Erythroblast (primary cell): ENCODE measurements at regions not wholly inside any gene's neighbourhood (a gene's known extent, or its start where the extent isn't known, plus 50 kb on each side); places are given as distances from the start of the nearest gene placed in this dataset.

Experiments
- GATA1 ChIP-seq: IDR thresholded peaks from 2 replicates; pipeline ENCODE4 v1.6.1; 2011; ENCODE audit warnings: low read depth, mild to moderate bottlenecking, control low read depth, low read length, moderate library complexity
- POLR2A ChIP-seq: IDR thresholded peaks from 2 replicates; pipeline ENCODE4 v1.6.1; 2011; ENCODE audit warnings: mild to moderate bottlenecking, low read length

GRCh38 chr3:59546522-59546921, 496.7 kb upstream of the CFAP20DC start:
- TF ChIP-seq POLR2A, result no peak
- TF ChIP-seq GATA1, result no peak
